Esophagus muscularis mucosa (tissue), 4 donors: ENCODE measurements at regions not wholly inside any gene's neighbourhood (a gene's known extent, or its start where the extent isn't known, plus 50 kb on each side); places are given as distances from the start of the nearest gene placed in this dataset.

Source experiments
- DNase-seq: peaks from one replicate; pipeline ENCODE4 v3.0.0-alpha.2; 2017; ENCODE audit errors: extremely low spot score
- H3K27ac ChIP-seq, 4 donors: fragments of 200-600 bp; sonication (generic); replicated peaks in 1 of 4; 1 replicate in 3 of 4; 2 replicates in 1 of 4; pipeline ENCODE4 v1.5.1; 2016 to 2019; ENCODE audit warnings: mild to moderate bottlenecking in 1 of 4
- H3K27me3 ChIP-seq, 4 donors: fragments of 200-600 bp; sonication (generic); one replicate each; pipeline versions ENCODE4 v1.5.1 to v1.6.0; 2016 to 2019
- H3K36me3 ChIP-seq, 4 donors: fragments of 200-600 bp; sonication (generic); one replicate each; pipeline ENCODE4 v1.5.1; 2016 to 2019
- H3K4me1 ChIP-seq, 4 donors: fragments of 200-600 bp; sonication (generic); one replicate each; pipeline ENCODE4 v1.5.1; 2016 to 2019
- H3K4me3 ChIP-seq, 4 donors: fragments of 200-600 bp; sonication (generic); 1 replicate in 2 of 4; 2 replicates in 2 of 4; pipeline ENCODE4 v1.5.1; 2016 to 2019; ENCODE audit warnings: mild to moderate bottlenecking in 4 of 4, moderate library complexity in 1 of 4
- H3K9me3 ChIP-seq, 4 donors: fragments of 200-600 bp; sonication (generic); 1 replicate in 3 of 4; 2 replicates in 1 of 4; pipeline ENCODE4 v1.5.1; 2016 to 2019
- EP300 ChIP-seq: sonication (generic); formaldehyde crosslinking; IDR thresholded peaks from one replicate; pipeline ENCODE4 v1.6.1; 2017; ENCODE audit warnings: antibody characterized with exemption
- POLR2A ChIP-seq: fragments of 450-650 bp; IDR thresholded peaks from one replicate; pipeline ENCODE4 v1.6.1; 2017; ENCODE audit warnings: antibody characterized with exemption, moderate library complexity, mild to moderate bottlenecking, low read depth
- POLR2AphosphoS5 ChIP-seq, 2 donors: sonication (generic); formaldehyde crosslinking; IDR thresholded peaks; one replicate each; pipeline ENCODE4 v1.6.1; 2017; ENCODE audit warnings: antibody characterized with exemption in 2 of 2
- WGBS: methylation state at CpG from one replicate; pipeline ENCODE4 v1.1.5; 2018; 5-methylcytosine and 5-hydroxymethylcytosine counted together
- intact Hi-C: fragments of 100-400 bp; cut with DNase I; formaldehyde crosslinking; loops from one replicate; pipeline ENCODE4 v1.15.1; 2023
- TF ChIP-seq, protein P1 (sequence below), 3 experiments: fragments of 200-600 bp in 2 of 3; fragments of 450-650 bp in 1 of 3; sonication (generic) in 2 of 3; IDR thresholded peaks; one replicate each; pipeline ENCODE4 v1.5.1; 2017 to 2019; ENCODE audit warnings: antibody characterized with exemption in 3 of 3, mild to moderate bottlenecking in 2 of 3, moderate library complexity in 1 of 3

DNA sequence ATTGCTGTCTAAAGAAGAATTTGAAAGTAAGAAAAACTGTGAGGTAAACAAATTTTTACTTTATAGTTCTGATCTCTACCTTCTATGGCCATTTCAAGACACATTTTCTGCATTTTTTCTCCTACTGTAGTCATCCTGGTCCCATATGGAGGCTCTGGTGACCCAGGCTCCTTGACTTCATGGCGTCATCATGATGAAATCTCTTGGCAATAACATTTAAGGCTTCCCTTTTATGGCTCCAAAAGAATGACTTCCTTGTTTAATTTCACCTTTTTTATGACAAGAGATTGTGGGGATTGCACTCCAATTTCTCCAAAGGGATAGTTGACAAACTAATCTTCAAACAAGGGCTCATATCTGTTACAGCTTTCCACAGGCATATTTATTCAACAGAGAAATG, 143.0 kb upstream of the SCN7A start:
- no peaks in the 10 kb centered on the region for H3K27me3 ChIP-seq
- TF ChIP-seq, protein P1, sequence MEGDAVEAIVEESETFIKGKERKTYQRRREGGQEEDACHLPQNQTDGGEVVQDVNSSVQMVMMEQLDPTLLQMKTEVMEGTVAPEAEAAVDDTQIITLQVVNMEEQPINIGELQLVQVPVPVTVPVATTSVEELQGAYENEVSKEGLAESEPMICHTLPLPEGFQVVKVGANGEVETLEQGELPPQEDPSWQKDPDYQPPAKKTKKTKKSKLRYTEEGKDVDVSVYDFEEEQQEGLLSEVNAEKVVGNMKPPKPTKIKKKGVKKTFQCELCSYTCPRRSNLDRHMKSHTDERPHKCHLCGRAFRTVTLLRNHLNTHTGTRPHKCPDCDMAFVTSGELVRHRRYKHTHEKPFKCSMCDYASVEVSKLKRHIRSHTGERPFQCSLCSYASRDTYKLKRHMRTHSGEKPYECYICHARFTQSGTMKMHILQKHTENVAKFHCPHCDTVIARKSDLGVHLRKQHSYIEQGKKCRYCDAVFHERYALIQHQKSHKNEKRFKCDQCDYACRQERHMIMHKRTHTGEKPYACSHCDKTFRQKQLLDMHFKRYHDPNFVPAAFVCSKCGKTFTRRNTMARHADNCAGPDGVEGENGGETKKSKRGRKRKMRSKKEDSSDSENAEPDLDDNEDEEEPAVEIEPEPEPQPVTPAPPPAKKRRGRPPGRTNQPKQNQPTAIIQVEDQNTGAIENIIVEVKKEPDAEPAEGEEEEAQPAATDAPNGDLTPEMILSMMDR (IDR thresholded peaks at IDR 0.05) = no peak
- no peak for TF ChIP-seq EP300
- no peak for TF ChIP-seq POLR2A
- no peak for TF ChIP-seq POLR2AphosphoS5 (IDR thresholded peaks at IDR 0.05)
- no peak overlapping the region for H3K4me3 ChIP-seq
- no peak overlapping the region for H3K27ac ChIP-seq
- intact Hi-C loops = no loop called here
- no peaks in the 10 kb centered on the region for H3K4me1 ChIP-seq
- DNase-seq = no peak
- no peaks in the 10 kb centered on the region for H3K36me3 ChIP-seq
- 73% methylated on average over 1 of the region's 1 CpG for WGBS
- peaks cover 0 to 3% (median 0%) of the 10 kb centered on the region in 4 donors for H3K9me3 ChIP-seq

DNA sequence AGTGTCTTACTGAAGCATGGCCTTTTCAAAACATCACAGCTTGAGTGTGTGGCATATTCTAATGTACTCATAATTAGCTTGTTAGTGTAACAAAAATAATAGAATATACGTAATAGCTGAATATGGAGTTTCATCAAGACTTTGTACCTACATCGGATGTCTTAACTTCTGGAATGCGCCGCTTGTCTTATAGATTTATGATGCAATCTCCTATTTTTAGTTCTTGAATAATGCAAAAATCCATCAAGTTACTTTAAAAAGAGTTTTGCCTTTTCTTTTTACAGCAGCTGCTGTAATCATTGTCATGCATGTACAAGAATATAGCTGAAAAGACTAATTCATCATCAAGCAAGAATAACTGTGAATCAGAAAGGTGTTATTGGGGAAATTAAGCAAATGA, 140.7 kb upstream of the SCN7A start:
- WGBS = 89% methylated on average over 4 of the region's 4 CpGs
- no peak overlapping the region for H3K4me3 ChIP-seq
- H3K4me1 ChIP-seq = no peaks in the 10 kb centered on the region
- intact Hi-C loops = no loop called here
- H3K27ac ChIP-seq = no peak overlapping the region
- H3K27me3 ChIP-seq = no peaks in the 10 kb centered on the region
- DNase-seq = no peak
- no peak for TF ChIP-seq EP300
- TF ChIP-seq POLR2AphosphoS5 (IDR thresholded peaks at IDR 0.05) = no peak
- TF ChIP-seq POLR2A = no peak
- TF ChIP-seq, protein P1 (IDR thresholded peaks at IDR 0.05) = no peak
- H3K9me3 ChIP-seq = peaks cover 0 to 3% (median 0%) of the 10 kb centered on the region in 4 donors
- no peaks in the 10 kb centered on the region for H3K36me3 ChIP-seq

DNA sequence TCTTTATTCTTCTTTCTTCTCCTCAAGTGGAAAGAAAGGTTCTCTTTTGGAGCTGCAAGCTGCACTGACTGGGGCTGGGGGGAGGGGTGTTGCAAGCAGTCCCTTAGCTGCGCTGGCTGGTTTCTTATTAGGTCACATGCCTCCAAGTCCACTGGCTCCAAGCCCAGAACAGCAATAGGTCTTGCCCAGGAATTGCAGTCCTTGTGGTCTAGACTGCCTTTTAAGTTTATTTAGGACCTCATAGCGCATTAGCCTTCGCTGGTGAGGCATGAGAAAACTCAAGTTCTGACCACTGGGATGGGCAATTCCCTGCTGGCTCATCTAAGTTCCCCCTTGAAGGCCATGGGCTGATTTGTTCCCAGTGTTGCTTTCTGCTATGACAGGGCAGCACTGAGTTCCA, 138.6 kb upstream of the SCN7A start:
- Histone ChIP-seq H3K4me3 (no peak overlapping the region), H3K9me3 (peaks cover 0 to 3% (median 0%) of the 10 kb centered on the region in 4 donors), H3K27ac (no peak overlapping the region), H3K4me1 (no peaks in the 10 kb centered on the region), H3K36me3 (no peaks in the 10 kb centered on the region), H3K27me3 (no peaks in the 10 kb centered on the region)
- WGBS = 66% methylated on average over 3 of the region's 3 CpGs
- no peak for DNase-seq
- intact Hi-C loops = no loop called here
- no peak for TF ChIP-seq EP300
- TF ChIP-seq, protein P1 (IDR thresholded peaks at IDR 0.05) = no peak
- TF ChIP-seq POLR2AphosphoS5 (IDR thresholded peaks at IDR 0.05) = no peak
- no peak for TF ChIP-seq POLR2A

DNA sequence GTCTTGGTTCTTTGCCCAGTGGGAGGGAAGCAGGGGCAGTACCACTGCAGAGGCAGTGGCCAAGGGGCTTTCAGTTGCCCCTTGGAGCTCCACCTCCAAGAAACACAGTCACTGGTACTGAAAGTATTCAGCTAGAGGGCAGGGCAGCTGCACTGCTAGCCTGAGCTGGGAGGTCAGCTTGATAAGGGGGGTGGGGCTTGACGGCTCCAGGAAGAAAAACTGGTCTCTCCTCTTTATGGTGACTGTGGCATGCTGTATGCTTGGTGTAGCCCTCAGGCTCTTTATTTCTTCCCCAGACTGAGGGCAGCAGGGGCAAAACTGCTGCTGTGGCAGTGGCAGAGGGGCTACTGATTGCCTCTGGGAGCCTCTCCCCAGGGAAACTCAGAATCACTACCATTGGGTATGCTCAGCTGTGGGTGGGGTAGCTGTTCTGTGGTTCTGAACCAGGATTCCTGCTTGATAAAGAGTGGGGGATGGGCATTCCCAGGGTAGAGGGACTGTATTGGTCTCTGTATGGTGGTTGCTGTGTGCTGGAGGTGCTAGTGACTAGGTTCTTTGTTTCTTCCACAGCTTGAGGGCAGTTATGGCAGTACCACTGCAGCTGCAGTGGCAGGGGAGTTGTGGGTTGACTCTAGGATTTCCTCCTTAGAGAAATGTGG, 134.6 kb upstream of the SCN7A start:
- H3K4me3 ChIP-seq = no peak overlapping the region
- H3K27ac ChIP-seq = no peak overlapping the region
- TF ChIP-seq POLR2A = no peak
- no peak for TF ChIP-seq POLR2AphosphoS5 (IDR thresholded peaks at IDR 0.05)
- no peak for TF ChIP-seq EP300
- TF ChIP-seq, protein P1 (IDR thresholded peaks at IDR 0.05) = no peak
- intact Hi-C loops = no loop called here
- no peaks in the 10 kb centered on the region for H3K4me1 ChIP-seq
- peaks cover 0 to 5% (median 0%) of the 10 kb centered on the region in 4 donors for H3K9me3 ChIP-seq
- no peaks in the 10 kb centered on the region for H3K36me3 ChIP-seq
- no peaks in the 10 kb centered on the region for H3K27me3 ChIP-seq
- 100% methylated on average over 1 of the region's 1 CpG for WGBS
- DNase-seq = no peak

DNA sequence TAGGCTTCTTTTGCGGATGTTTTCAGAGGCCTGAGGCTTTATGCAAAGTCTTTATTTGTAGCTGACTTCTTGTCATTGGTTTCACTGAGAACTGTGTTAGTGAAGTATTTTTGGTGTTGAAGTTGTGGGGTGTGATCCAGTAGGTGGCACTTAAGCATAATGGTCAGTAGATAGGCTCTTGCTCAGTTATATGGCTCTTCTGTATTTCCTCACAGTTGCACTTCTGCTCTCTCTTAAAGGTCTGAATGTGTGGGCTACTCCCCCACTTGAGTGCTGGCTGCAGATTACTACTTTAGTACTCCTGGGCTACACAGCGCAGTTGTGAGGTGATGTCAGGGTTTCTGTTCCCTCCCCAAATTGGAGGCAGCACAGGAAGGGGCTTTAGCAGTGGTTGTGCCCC, 133.8 kb upstream of the SCN7A start:
- Histone ChIP-seq H3K27ac (no peak overlapping the region), H3K4me3 (no peak overlapping the region), H3K4me1 (no peaks in the 10 kb centered on the region), H3K9me3 (peaks cover 0 to 8% (median 0%) of the 10 kb centered on the region in 4 donors), H3K27me3 (no peaks in the 10 kb centered on the region), H3K36me3 (no peaks in the 10 kb centered on the region)
- intact Hi-C loops = no loop called here
- TF ChIP-seq, protein P1 (IDR thresholded peaks at IDR 0.05) = no peak
- TF ChIP-seq EP300 = no peak
- no peak for TF ChIP-seq POLR2A
- TF ChIP-seq POLR2AphosphoS5 (IDR thresholded peaks at IDR 0.05) = no peak
- 95% methylated on average over 2 of the region's 2 CpGs for WGBS
- no peak for DNase-seq
